Suprapubic skin (tissue), 4 donors: ENCODE measurements at regions not wholly inside any gene's neighbourhood (a gene's known extent, or its start where the extent isn't known, plus 50 kb on each side); places are given as distances from the start of the nearest gene placed in this dataset.

Experiments
- DNase-seq, 2 donors: peaks; one replicate each; pipeline ENCODE4 v3.0.0-alpha.2; 2019; ENCODE audit warnings: low spot score in 2 of 2
- H3K27ac ChIP-seq: fragments of 200-600 bp; sonication (generic); one replicate; pipeline ENCODE4 v1.5.1; 2019
- H3K27me3 ChIP-seq: fragments of 200-600 bp; sonication (generic); one replicate; pipeline ENCODE4 v1.5.1; 2019
- H3K36me3 ChIP-seq: fragments of 200-600 bp; sonication (generic); one replicate; pipeline ENCODE4 v1.5.1; 2019
- H3K4me1 ChIP-seq: fragments of 200-600 bp; sonication (generic); one replicate; pipeline ENCODE4 v1.5.1; 2019
- H3K4me3 ChIP-seq: fragments of 200-600 bp; sonication (generic); one replicate; pipeline ENCODE4 v1.5.1; 2019; ENCODE audit warnings: mild to moderate bottlenecking
- H3K9me3 ChIP-seq: fragments of 200-600 bp; sonication (generic); one replicate; pipeline ENCODE4 v1.5.1; 2019
- EP300 ChIP-seq: sonication (generic); formaldehyde crosslinking; IDR thresholded peaks from one replicate; pipeline ENCODE4 v1.6.1; 2017; ENCODE audit warnings: antibody characterized with exemption
- POLR2A ChIP-seq, 2 donors: fragments of 450-650 bp; IDR thresholded peaks; one replicate each; pipeline ENCODE4 v1.6.1; 2017; ENCODE audit warnings: antibody characterized with exemption in 2 of 2, mild to moderate bottlenecking in 2 of 2, moderate library complexity in 2 of 2
- POLR2AphosphoS5 ChIP-seq, 3 donors: sonication (generic); formaldehyde crosslinking; IDR thresholded peaks; one replicate each; pipeline ENCODE4 v1.6.1; 2017; ENCODE audit warnings: antibody characterized with exemption in 3 of 3
- WGBS: methylation state at CpG from one replicate; pipeline ENCODE4 v1.1.5; 2018; 5-methylcytosine and 5-hydroxymethylcytosine counted together
- TF ChIP-seq, protein P1 (sequence below), 2 donors: fragments of 200-600 bp in 1 of 2; fragments of 450-650 bp in 1 of 2; sonication (generic) in 1 of 2; IDR thresholded peaks; one replicate each; pipeline ENCODE4 v1.5.1; 2016 to 2019; ENCODE audit warnings: antibody characterized with exemption in 2 of 2, mild to moderate bottlenecking in 1 of 2, moderate library complexity in 1 of 2

GRCh38 chr13:50721672-50721992 is 121.9 kb downstream of the DLEU7 start:
- WGBS: 75% methylated on average over 1 of the region's 1 CpG
- no peak overlapping the region for H3K27ac ChIP-seq
- no peak for DNase-seq
- H3K4me3 ChIP-seq: no peak overlapping the region
- no peaks in the 10 kb centered on the region for H3K27me3 ChIP-seq
- H3K36me3 ChIP-seq: no peaks in the 10 kb centered on the region
- TF ChIP-seq, protein P1, sequence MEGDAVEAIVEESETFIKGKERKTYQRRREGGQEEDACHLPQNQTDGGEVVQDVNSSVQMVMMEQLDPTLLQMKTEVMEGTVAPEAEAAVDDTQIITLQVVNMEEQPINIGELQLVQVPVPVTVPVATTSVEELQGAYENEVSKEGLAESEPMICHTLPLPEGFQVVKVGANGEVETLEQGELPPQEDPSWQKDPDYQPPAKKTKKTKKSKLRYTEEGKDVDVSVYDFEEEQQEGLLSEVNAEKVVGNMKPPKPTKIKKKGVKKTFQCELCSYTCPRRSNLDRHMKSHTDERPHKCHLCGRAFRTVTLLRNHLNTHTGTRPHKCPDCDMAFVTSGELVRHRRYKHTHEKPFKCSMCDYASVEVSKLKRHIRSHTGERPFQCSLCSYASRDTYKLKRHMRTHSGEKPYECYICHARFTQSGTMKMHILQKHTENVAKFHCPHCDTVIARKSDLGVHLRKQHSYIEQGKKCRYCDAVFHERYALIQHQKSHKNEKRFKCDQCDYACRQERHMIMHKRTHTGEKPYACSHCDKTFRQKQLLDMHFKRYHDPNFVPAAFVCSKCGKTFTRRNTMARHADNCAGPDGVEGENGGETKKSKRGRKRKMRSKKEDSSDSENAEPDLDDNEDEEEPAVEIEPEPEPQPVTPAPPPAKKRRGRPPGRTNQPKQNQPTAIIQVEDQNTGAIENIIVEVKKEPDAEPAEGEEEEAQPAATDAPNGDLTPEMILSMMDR (IDR thresholded peaks at IDR 0.05): no peak
- TF ChIP-seq POLR2A (IDR thresholded peaks at IDR 0.05): no peak
- no peak for TF ChIP-seq EP300
- TF ChIP-seq POLR2AphosphoS5 (IDR thresholded peaks at IDR 0.05): no peak
- peaks cover 3% of the 10 kb centered on the region for H3K9me3 ChIP-seq
- no peaks in the 10 kb centered on the region for H3K4me1 ChIP-seq

DNA sequence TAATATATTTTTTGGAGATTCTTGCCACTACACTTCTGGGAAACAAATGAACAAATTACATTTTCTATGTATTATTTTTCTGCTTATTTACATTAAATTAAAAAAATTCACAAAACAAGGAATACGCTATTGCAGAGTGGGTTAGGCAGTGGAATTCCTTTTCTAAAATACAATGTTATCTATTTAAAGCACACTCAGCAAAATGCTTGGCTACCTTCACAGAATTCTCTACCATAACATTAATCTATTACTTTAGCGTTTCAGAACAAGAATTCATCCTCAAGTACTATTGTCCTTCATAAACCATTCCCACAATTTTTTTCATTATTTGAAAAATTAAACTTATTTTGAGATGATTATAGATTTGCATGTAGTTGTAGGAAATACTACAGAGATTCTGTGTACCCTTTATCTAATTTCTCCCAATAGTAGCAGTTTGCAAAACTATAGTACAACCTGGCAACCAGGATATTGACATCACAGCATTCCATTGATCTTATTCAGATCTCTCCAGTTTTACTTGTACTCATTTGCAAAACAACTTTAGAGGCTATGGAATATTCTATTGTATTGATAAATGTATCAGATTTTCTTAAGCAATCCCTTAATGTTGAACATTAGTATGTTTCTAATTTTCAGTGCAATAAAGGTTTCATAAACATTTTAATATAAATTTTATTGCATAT is 120.9 kb downstream of the DLEU7 start:
- 90% methylated on average over 2 of the region's 2 CpGs for WGBS
- H3K9me3 ChIP-seq: peaks cover 3% of the 10 kb centered on the region
- no peaks in the 10 kb centered on the region for H3K4me1 ChIP-seq
- no peak for DNase-seq
- TF ChIP-seq EP300 (no peak), POLR2A (IDR thresholded peaks at IDR 0.05) (no peak), POLR2AphosphoS5 (IDR thresholded peaks at IDR 0.05) (no peak)
- TF ChIP-seq, protein P1 (IDR thresholded peaks at IDR 0.05): no peak
- H3K27me3 ChIP-seq: no peaks in the 10 kb centered on the region
- H3K27ac ChIP-seq: no peak overlapping the region
- H3K4me3 ChIP-seq: no peak overlapping the region
- no peaks in the 10 kb centered on the region for H3K36me3 ChIP-seq

GRCh38 chr13:50724438-50724837 is 119.1 kb downstream of the DLEU7 start:
- no peak for TF ChIP-seq POLR2A (IDR thresholded peaks at IDR 0.05)
- no peak for TF ChIP-seq EP300
- no peak for TF ChIP-seq POLR2AphosphoS5 (IDR thresholded peaks at IDR 0.05)
- TF ChIP-seq, protein P1 (IDR thresholded peaks at IDR 0.05): no peak
- no peaks in the 10 kb centered on the region for H3K4me1 ChIP-seq
- WGBS: 91% methylated on average over 4 of the region's 4 CpGs

DNA sequence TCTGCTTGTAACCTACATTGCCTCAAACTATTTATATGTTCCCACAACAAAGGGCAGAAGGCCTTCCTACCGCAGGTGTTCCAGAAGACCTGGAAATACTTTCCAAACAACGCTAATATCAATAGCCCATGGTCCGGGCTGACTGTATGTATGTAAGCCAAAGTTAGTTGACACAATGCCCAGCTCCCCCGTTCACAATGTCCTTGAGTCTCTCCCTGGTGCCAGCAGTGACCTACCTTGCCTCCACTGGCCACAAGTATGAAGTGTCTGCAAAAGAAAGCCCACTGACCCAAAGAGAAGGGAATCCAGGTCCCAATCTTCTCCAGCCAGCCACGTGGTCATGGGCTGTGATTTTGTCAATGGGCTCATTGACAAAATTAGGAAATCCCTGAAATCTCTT is 118.6 kb downstream of the DLEU7 start:
- Histone ChIP-seq H3K27me3 (no peaks in the 10 kb centered on the region), H3K4me1 (no peaks in the 10 kb centered on the region), H3K27ac (no peak overlapping the region), H3K9me3 (peaks cover 3% of the 10 kb centered on the region), H3K4me3 (no peak overlapping the region), H3K36me3 (no peaks in the 10 kb centered on the region)
- TF ChIP-seq EP300 (no peak), POLR2A (IDR thresholded peaks at IDR 0.05) (no peak), POLR2AphosphoS5 (IDR thresholded peaks at IDR 0.05) (no peak)
- TF ChIP-seq, protein P1 (IDR thresholded peaks at IDR 0.05): no peak
- DNase-seq: no peak
- 68% methylated on average over 5 of the region's 5 CpGs for WGBS

More at GRCh38 chr13:50724438-50724837, 119.1 kb downstream of the DLEU7 start:
- Histone ChIP-seq H3K36me3 (no peaks in the 10 kb centered on the region), H3K4me3 (no peak overlapping the region), H3K27ac (no peak overlapping the region), H3K9me3 (peaks cover 3% of the 10 kb centered on the region), H3K27me3 (no peaks in the 10 kb centered on the region)
- no peak for DNase-seq

DNA sequence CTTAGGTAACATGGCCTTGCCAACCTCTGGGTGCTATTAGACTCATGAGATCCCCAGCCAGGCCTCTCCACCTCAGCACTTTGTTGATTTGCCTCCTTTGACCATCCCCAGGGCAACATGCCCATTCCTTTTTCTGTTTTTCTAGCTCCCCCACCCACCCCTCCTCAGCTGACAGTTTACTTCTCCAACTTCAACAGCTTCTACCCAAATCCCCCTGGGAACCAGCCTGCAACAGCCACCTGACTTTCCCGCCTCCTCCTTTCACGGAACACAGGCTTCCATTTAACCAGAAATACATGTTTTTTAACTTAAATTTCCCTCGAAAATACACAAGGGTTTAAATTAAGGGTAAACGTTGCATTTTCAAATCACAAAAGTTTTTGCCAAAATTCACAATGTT is 117.3 kb downstream of the DLEU7 start:
- no peak for DNase-seq
- Histone ChIP-seq H3K27ac (no peak overlapping the region), H3K27me3 (no peaks in the 10 kb centered on the region), H3K36me3 (no peaks in the 10 kb centered on the region), H3K4me3 (no peak overlapping the region), H3K9me3 (peaks cover 3% of the 10 kb centered on the region), H3K4me1 (no peaks in the 10 kb centered on the region)
- 86% methylated on average over 4 of the region's 4 CpGs for WGBS
- TF ChIP-seq, protein P1 (IDR thresholded peaks at IDR 0.05): no peak
- TF ChIP-seq POLR2A (IDR thresholded peaks at IDR 0.05) (no peak), POLR2AphosphoS5 (IDR thresholded peaks at IDR 0.05) (no peak), EP300 (no peak)
